HG03159 (cell line): ENCODE measurements at regions not wholly inside any gene's neighbourhood (a gene's known extent, or its start where the extent isn't known, plus 50 kb on each side); places are given as distances from the start of the nearest gene placed in this dataset.

Source experiments
- ATAC-seq: cut with Tn5 transposase; IDR thresholded peaks from one replicate; pipeline ENCODE4 v1.9.1; 2021; ENCODE audit warnings: mild to moderate bottlenecking, moderate library complexity; ENCODE audit not compliant: unreplicated experiment

DNA sequence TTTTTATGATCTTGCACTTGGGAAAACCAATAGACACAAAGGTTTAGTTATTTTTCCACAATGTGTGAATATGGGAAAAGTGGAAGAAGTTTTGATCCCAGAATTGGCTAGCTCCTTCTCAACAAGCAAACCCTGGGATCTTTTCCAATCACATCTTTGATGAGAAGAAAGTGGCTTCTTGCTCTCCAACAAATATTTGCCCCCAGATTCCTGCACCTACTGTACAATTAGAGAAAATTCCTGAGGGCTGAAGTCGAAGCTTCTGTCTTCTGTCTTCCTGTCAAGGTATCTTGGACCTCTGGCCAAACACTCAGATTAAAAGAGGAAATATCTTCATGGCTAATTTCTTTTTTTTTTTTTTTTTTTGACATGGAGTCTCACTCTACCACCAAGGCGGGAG is 113.1 kb upstream of the SLC45A1 start:
- no peak for ATAC-seq

DNA sequence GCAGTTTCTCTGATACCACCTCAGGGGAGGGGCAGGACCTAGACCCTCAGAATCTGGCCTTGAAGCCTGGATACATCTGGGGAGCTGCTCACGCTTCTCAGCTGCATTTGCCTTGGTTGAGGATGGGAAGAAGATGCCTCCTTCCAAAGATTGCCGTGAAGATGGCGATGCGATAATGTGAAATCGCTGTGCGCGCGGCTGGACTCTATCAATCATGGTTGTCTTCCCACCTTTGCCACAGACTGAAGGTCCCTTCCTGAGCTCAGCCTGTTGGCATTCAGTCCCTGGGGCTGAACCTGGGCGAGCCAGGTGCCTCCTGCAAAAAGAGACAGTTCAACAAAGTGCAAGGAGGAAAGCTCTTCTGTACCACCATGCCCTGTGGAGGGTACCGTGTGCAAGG is 114.4 kb upstream of the SLC45A1 start:
- ATAC-seq, result no peak

- ATAC-seq, result no peak
These were observed 114.9 kb upstream of the SLC45A1 start for GRCh38 chr1:8203056-8203455.

DNA sequence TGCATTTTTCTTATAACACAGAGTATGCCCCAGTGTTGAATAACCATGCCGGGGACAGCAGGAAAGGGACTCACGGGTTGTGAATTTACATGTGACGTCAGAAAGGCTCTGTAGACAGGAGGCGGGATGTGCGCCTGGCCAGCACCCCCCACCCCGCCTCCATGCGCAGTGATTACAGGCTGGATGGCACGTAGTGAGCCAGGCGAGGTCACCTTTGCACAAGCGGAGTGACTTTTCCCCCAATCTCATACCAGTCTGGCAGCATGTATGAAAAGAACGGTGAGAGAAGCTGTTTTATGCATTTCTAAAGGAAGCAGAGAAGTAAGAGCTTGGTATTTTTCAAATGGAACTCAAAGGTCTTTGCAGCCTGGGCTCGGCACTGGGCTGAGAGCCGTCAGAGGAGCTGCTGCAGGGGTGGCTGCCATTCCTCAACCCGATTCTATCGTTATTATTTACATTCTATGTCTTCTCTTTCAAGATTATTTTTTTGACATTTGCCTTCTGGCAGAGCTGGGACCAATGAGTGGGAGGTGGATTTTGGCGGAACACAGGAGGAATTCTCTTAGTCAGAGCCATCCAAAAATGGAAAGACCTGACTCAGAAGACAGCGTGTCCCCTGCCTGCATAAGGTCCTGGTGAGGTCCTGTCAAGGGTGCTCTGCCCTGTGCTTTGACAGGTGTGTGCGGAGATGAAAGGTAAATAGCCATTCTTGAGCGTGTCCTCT is 115.6 kb upstream of the SLC45A1 start:
- ATAC-seq, result no peak

GRCh38 chr1:8201331-8201861 is 116.5 kb upstream of the SLC45A1 start:
- no peak for ATAC-seq

GRCh38 chr1:8200317-8201115 is 117.4 kb upstream of the SLC45A1 start:
- no peak for ATAC-seq

GRCh38 chr1:8198522-8198921 is 119.4 kb upstream of the SLC45A1 start:
- ATAC-seq, result no peak

GRCh38 chr1:8197493-8198282 is 120.2 kb upstream of the SLC45A1 start:
- no peak for ATAC-seq

DNA sequence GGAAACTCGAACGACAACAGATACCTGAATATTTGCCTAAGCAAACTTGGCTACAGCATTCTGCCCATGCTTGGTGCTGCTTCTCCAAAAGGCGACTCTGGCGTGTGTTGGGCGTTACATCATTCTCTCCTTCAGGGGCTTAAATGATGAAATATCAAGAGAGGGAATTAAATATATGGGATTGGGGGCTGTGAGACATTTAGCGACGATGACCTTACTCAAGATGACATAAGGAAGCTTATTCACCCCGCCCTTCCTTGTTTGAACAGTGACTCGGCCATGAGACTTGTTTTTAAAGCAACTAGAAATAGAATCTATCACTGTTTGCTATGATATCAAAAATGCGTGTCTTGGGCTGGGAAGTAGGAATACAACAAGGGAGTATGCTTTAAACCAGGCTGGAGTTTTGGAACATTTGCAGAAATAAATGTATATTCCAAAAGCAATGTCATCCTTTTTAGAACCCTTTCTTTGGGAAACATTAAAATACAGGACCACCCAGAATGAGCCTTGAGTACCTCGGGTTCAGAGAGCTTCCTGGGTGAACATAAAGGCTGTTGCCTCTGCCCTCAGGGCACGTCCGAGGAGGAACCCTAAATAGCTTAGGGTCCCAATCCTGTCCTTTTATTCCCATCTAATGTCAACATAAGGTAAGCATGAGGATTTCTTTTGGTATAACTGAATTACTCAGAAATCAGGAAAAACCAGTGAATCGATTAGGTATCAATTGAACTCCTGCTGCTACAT is 123.3 kb upstream of the SLC45A1 start:
- no peak for ATAC-seq

GRCh38 chr1:8193840-8194406 is 124.0 kb upstream of the SLC45A1 start:
- ATAC-seq, result no peak

DNA sequence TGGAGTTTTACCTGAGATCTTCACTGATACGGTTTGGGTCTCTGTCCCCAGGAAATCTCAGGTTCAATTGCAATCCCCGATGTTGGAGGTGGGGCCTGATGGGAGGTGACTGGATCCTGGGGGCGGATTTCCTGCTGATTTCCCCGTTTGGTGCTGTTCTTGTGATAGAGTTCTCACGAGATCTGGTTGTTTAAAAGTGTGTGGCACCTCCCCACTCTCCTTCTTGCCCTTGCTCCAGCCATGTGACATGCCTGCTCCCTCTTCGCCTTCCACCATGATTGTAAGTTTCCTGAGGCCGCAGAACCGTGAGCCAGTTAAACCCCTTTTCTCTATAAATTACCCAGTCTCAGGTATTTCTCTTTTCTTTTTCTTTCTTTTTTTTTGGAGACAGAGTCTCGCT is 126.4 kb upstream of the SLC45A1 start:
- no peak for ATAC-seq

DNA sequence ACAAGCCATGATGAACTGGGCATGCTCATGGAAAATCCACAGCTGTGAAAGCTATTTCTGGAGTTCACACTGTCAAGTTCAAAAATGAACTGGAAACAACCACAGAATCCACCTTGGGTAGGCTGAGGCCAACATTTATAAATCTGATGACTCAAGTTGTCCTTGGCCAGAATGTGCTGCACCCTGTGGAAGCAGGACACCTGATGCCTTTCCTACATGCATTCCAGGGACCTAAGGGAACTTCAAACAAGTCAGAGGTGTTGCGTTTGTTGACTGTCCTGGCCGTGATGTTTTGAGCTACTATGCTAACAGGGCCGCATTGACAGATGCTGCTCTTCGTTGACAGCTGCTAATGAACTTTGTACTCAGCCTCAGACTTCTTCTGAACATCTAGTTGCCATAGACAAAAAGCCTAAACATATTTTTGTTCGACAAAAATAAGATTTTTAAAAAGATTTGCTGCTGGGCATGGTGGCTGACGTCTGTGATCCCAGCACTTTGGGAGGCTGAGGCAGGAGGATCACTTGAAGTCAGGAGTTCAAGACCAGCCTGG is 127.9 kb upstream of the SLC45A1 start:
- no peak for ATAC-seq

GRCh38 chr1:8185400-8185799 is 132.5 kb upstream of the SLC45A1 start:
- ATAC-seq, result no peak

DNA sequence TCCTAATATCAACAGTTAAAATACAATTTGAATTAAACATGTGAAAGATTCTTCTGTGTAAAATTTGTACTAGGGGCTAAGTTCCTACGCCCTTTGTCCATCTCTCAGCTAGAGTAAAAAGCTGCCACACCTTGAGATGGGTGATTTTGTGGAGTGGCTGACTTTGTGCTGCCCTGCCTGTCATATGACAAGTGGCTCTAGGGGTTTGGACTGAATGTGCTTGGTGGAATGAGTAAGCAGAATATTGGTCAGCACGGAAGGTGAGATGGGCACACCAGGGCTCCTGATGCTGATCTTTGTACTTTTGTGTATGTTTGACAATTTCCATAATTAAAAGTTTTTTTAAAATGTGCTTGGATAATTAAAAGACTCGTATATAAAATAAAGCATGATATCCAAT is 133.6 kb upstream of the SLC45A1 start:
- ATAC-seq, result no peak

DNA sequence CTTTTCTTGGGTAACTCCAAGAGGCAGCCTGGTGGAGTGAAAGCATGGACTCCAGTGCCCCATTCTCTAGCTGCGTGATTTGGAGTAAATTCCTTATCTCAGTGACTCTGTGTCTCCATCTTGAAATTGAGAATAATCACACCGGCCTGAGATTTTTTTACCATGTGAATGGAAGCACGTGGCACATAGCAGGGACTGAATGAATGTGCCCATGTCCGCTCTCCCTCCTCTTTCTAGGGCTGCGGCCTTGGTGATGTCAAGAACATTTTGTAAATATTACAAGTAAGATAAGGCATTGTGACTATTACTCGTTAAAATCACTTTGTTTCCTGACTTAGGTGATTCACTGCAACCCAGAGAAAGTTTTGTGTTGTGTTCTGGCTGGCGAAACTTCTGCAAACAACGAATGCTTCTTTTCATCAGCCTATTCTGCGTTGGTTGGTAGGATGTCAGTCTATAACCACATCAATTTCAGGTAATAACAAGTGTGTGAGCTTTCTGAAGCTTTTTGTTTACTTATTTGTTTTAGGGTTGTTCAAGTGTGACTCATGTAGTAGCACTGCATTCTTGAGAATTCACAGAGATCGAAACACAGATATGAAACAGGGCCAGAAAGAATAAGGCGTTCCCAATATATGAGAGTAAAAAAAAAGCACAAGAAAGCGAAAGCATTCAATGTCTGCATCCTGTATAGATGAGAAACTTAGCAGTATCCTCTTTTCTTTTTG is 135.7 kb upstream of the SLC45A1 start:
- ATAC-seq, result no peak

DNA sequence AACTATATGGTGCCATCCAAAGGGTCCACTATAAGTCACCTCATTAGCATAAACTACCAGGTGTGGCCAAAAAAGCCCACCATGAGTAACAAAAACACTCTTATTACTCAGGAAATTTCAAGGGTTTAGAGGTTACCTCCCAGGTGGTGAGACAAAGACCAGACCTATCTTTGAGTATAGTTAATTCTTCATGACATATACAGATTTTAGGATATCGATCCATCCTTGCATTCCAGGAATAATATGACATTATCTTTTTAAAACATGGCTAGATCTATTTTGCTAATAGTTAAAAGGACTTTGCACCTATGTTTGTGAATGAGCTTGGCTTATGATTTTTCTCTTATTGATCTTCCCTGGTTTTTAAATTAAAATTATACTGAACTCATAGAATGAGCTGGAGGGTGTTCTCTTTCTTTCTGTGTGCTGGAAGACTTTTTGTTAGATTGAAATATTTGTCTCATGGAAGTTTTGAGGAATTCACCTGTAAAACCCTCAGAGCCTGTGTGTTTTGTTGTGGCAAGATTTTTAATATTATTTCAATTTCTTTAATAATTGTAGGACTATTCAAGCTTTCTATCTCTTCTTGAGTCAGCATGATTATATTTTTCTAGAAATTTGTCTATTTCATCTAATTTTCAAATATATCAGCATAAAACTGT is 138.7 kb upstream of the SLC45A1 start:
- no peak for ATAC-seq

DNA sequence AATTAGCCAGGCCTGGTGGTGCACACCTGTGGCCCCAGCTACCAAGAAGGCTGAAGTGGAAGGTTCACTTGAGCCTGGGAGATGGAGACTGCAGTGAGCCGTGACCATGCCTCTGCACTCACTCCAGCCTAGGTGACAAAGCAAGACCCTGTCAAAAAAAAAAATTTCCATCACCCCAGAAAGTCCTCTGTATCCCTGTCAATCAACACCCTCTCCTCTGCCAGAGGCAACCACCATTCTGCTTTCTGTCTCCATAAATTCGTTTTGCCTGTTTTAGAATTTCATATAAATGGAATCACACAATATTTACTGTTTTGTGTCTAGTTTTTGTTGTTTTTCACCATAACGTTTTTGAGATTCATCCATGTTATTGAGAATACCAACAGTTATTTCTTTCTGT is 141.6 kb upstream of the SLC45A1 start:
- no peak for ATAC-seq

DNA sequence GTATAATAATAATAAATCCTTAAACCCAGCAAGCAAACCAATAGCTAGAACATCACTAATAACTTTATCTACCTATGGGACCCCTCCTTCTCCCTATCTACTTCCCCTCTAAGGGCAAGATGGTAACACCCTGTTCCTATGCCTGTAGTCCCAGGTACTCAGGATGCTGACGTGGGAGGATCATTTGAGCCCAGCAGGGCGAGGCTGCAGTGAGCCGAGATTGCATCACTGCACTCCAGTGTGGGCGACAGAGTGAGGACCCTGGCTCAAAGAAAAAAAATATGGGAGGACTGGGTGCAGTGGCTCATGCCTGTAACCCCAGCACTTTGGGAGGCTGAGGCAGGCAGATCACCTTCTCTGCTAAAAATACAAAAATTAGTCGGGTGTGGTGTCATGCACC is 143.1 kb upstream of the SLC45A1 start:
- no peak for ATAC-seq
